ENCODE measurements at regions not wholly inside any gene's neighbourhood (a gene's known extent, or its start where the extent isn't known, plus 50 kb on each side); places are given as distances from the start of the nearest gene placed in this dataset.

GRCh38 chr10:100661520-100661919, 83.9 kb upstream of the PAX2 start:
- TF ChIP-seq GATA2 (IDR thresholded peaks at IDR 0.05; ENCODE audit: insufficient read depth, insufficient read length, low read depth, low read length) (no peak), JUN (IDR thresholded peaks at IDR 0.05; ENCODE audit: borderline replicate concordance, insufficient read depth, insufficient read length, low read depth) (no peak), POLR2AphosphoS5 (IDR thresholded peaks at IDR 0.05; ENCODE audit: insufficient read depth, low read depth, low read length) (no peak), POLR2A (IDR thresholded peaks at IDR 0.05; ENCODE audit: low read depth, low read length) (no peak), FOS (IDR thresholded peaks at IDR 0.05; ENCODE audit: borderline replicate concordance, insufficient read depth, low read length) (no peak), CTCF (IDR thresholded peaks at IDR 0.05; ENCODE audit: extremely low read depth in 1 of 2, insufficient read depth in 1 of 2, low read depth in 1 of 2, low read length in 2 of 2) (no peak), EZH2 (IDR thresholded peaks at IDR 0.05; ENCODE audit: borderline replicate concordance, low read depth, low read length, severe bottlenecking) (no peak), MYC (IDR thresholded peaks at IDR 0.05; ENCODE audit: low read depth, low read length) (no peak), MAX (IDR thresholded peaks at IDR 0.05; ENCODE audit: insufficient read depth, insufficient read length) (no peak)
- no peaks in the 10 kb centered on the region for H3K9me3 ChIP-seq (replicated peaks; ENCODE audit: control insufficient read depth, insufficient read depth, low read length)
- no peak for FAIRE-seq

More at GRCh38 chr10:100661520-100661919, 83.9 kb upstream of the PAX2 start:
- dilution Hi-C loops (cut with MboI; ENCODE audit: extremely low pct_ligation_motif_present, low sequenced_read_pairs): no loop called here
- ChIA-PET CTCF (no interaction called here), POLR2A (no interaction called here)
- Histone ChIP-seq H3K4me1 (ENCODE audit: control insufficient read depth, extremely low read depth, insufficient read depth, low read length) (no peaks in the 10 kb centered on the region), H3K9ac (replicated peaks; ENCODE audit: extremely low read depth, insufficient read depth, low read length) (no peak overlapping the region), H3K36me3 (ENCODE audit: control insufficient read depth in 2 of 2, extremely low read depth in 1 of 2, insufficient read depth in 2 of 2, low read length in 2 of 2) (no peaks in the 10 kb centered on the region), H4K20me1 (replicated peaks; ENCODE audit: control insufficient read depth, extremely low read depth, insufficient read depth, low read length) (no peaks in the 10 kb centered on the region), H2AFZ (ENCODE audit: low read depth, low read length) (no peak overlapping the region), H3K4me3 (replicated peaks in 1 of 3; ENCODE audit: insufficient read depth in 1 of 3, low read depth in 1 of 3, low read length in 3 of 3) (no peak overlapping the region), H3K9me1 (replicated peaks; ENCODE audit: control insufficient read depth, extremely low read depth, insufficient read depth, low read length) (no peaks in the 10 kb centered on the region), H3K27me3 (ENCODE audit: control insufficient read depth in 2 of 2, insufficient read depth in 2 of 2, low read length in 2 of 2) (peaks cover 44 to 50% of the 10 kb centered on the region in 2 experiments), H3K4me2 (ENCODE audit: insufficient read depth, low read length) (no peak overlapping the region), H3K27ac (ENCODE audit: insufficient read depth, low read depth, low read length) (no peak overlapping the region), H3K79me2 (ENCODE audit: control insufficient read depth, insufficient read depth, low read length) (no peaks in the 10 kb centered on the region)
- BruUV-seq (replicated peaks): no TSS peak
- intact Hi-C loops (cut with micrococcal nuclease): no loop called here
- no peak for DNase-seq (ENCODE audit: low read depth, low spot score)

Measured in endothelial cell of umbilical vein (primary cell).